Activated naive CD8-positive, alpha-beta T cell treated with anti-CD3 and anti-CD28 coated beads, Interleukin-2, amount 50 U/mL, for 24 hours (primary cell): ENCODE measurements at regions not wholly inside any gene's neighbourhood (a gene's known extent, or its start where the extent isn't known, plus 50 kb on each side); places are given as distances from the start of the nearest gene placed in this dataset.

Source experiments
- ATAC-seq: fragments of 150-1000 bp; cut with Tn5 transposase; one replicate; pipeline ENCODE4 v1.10.0; 2021
- DNase-seq: peaks from one replicate; pipeline ENCODE4 v3.0.0; 2021
- H3K27ac Mint-ChIP-seq: one replicate; pipeline ENCODE4 v1.8.0; 2021; ENCODE audit warnings: mild to moderate bottlenecking, mixed read lengths
- H3K27me3 Mint-ChIP-seq: one replicate; pipeline ENCODE4 v1.8.0; 2021; ENCODE audit warnings: mixed read lengths
- H3K36me3 Mint-ChIP-seq: one replicate; pipeline ENCODE4 v1.8.0; 2021; ENCODE audit warnings: low read depth, mixed read lengths
- H3K4me1 Mint-ChIP-seq: one replicate; pipeline ENCODE4 v1.8.0; 2021; ENCODE audit warnings: mixed read lengths
- H3K4me3 Mint-ChIP-seq: one replicate; pipeline ENCODE4 v1.8.0; 2021; ENCODE audit warnings: mild to moderate bottlenecking, moderate library complexity, mixed read lengths
- H3K9me3 Mint-ChIP-seq: one replicate; pipeline ENCODE4 v1.8.0; 2021; ENCODE audit warnings: mixed read lengths

DNA sequence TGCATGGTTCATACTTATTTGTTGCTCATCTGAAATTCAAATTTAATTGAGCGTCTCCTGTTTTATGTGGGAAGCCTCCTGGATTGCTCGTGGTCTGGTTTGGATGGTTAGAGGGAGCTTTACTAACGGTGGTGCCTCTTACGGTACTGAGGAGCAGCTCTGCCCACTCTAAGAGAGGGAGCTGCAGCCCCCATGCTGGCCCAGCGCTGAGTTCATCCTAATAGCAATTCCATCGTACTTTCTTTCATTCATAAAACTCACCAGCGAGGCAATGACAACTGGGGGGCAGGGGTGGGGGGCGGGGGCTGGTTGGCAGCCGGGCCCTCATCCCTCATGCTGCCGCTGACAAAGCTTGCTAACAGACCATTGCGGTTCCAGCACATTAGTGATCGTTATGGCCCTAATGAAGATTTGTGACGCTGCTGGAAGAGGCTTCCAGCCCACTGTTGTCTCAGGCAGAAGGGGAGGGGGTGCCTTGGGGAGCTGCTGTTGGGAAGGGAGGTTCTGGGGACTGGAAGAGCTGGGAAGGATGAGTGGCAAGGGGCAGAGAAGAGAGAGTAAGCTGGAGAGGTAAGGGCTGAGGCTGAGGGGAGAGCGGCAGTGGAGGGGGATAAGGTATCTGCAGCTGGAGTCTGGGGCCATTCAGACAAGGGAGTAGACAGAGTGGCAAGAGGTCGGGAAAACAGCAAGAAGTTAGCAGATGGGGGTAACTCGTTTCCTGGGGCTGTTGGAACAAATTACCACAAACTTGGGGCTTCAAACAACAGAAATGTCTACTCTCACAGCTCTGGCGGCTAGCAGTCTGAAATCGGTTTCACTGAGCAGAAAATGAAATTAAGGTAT lies 238.1 kb downstream of the LPIN1 start:
- Mint-ChIP-seq H3K27ac (no peak overlapping the region), H3K9me3 (no peaks in the 10 kb centered on the region), H3K36me3 (no peaks in the 10 kb centered on the region), H3K4me3 (no peak overlapping the region), H3K27me3 (peaks cover 10% of the 10 kb centered on the region), H3K4me1 (no peaks in the 10 kb centered on the region)
- DNase-seq (no peak), ATAC-seq (no peak)

DNA sequence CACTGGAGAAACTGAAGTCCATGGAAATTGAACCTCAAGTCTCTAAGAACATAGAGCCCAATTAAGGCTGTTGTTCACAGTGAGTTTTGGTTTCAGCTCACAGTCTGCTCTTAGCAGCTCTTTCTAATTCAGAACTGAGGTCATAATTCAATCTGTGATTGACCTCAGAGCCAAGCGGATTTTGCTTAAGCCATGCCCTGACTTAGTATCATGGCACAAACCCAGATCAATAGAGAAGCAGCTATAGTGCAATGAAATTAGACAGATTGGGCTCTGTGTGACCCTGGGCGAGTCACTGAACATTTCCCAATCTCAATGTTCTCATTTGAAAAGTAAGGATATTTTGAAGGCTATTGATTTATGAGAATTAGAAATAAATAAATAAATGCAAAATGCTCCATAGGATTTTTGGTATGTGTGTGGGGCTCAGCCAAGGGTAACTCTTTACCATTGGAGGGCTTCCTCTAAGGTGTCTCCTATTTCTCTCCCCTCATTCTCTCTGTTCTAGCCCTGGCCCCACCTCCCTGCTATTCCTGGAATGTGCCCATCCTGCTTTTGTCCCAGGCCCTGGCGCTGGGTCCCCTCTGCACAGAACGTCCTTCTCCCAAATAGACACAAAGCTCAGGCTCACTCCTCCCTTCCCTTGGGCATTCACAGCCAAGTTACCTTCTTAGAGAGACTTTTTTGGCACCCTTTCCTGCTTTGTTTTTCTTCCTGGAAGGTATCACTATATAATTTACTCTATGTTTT lies 239.6 kb downstream of the LPIN1 start:
- H3K36me3 Mint-ChIP-seq, result no peaks in the 10 kb centered on the region
- H3K4me3 Mint-ChIP-seq, result no peak overlapping the region
- no peaks in the 10 kb centered on the region for H3K4me1 Mint-ChIP-seq
- H3K27ac Mint-ChIP-seq, result no peak overlapping the region
- H3K9me3 Mint-ChIP-seq, result no peaks in the 10 kb centered on the region
- DNase-seq (no peak), ATAC-seq (no peak)
- H3K27me3 Mint-ChIP-seq, result peaks cover 10% of the 10 kb centered on the region

DNA sequence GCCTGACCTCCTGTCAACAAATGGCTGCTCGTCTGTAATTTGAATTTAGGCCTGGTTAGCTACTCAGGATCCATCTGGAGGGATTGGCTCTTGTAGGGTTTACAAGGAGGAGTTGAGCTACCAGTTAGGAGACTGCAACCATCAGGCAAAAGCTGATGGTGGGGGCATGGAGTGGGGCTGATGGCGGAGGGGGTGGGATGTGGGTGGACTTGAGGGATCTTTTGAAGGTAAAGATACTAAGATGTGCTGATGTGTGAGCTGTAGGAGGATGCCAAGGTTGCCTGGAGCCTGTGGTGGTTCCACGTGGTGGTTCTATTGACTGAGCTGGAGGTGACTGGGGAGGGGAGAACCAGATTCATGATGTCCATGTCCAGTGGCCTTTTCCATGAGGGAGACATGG lies 240.7 kb downstream of the LPIN1 start:
- peaks cover 12% of the 10 kb centered on the region for H3K27me3 Mint-ChIP-seq
- H3K27ac Mint-ChIP-seq, result no peak overlapping the region
- H3K4me3 Mint-ChIP-seq, result no peak overlapping the region
- DNase-seq (no peak), ATAC-seq (no peak)
- H3K9me3 Mint-ChIP-seq, result no peaks in the 10 kb centered on the region
- H3K4me1 Mint-ChIP-seq, result no peaks in the 10 kb centered on the region
- no peaks in the 10 kb centered on the region for H3K36me3 Mint-ChIP-seq

DNA sequence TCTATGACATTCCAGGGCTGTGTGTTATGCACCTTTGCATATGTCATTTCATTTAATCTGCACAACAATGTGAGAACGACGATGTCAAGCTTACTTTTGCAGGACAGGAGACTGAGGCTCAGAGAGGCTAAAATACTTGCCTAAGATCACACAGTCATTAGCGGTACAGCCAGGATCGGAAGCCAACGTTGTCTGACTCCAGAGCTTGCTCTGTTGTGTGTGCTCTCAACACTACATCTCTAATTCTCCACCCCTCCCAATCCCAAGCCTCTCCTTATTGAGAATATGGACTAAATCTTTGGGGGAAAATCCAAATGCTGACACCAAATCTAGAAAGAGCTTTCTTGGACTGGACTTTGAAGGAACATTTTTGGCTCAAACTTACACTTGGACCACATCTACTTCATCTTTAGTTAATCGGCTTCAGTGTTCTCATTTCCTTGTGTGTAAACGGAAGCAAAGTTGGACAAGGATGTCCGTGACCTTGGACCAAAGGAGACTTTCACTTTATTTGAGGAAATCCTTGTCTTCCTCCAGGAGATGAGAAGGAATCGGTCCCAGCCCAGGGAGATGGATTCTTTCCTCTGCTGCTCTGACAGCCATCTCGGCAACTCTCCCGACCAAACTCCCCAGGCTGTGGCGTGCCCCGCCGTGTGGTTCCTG lies 242.4 kb downstream of the LPIN1 start:
- Mint-ChIP-seq H3K4me3 (no peak overlapping the region), H3K4me1 (no peaks in the 10 kb centered on the region), H3K9me3 (no peaks in the 10 kb centered on the region), H3K36me3 (no peaks in the 10 kb centered on the region), H3K27ac (no peak overlapping the region), H3K27me3 (peaks cover 16% of the 10 kb centered on the region)
- ATAC-seq (no peak), DNase-seq (no peak)

DNA sequence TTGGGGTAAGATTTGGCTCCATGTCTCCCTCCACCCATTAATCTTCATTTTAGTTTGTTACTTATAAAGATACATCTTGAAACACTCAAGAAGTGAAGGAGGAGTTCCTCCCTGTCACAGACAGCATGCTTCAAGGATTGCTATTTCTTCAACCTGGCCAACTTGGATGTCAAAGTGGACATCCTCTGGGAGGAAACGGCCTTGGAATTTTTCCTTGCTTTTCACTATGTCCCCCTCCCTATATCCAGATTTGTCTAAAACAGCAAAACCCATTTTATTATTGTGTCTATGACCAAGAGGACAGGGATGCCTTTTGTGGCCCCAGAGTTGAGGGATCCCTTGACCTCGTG lies 242.9 kb downstream of the LPIN1 start:
- H3K9me3 Mint-ChIP-seq, result peaks cover 2% of the 10 kb centered on the region

DNA sequence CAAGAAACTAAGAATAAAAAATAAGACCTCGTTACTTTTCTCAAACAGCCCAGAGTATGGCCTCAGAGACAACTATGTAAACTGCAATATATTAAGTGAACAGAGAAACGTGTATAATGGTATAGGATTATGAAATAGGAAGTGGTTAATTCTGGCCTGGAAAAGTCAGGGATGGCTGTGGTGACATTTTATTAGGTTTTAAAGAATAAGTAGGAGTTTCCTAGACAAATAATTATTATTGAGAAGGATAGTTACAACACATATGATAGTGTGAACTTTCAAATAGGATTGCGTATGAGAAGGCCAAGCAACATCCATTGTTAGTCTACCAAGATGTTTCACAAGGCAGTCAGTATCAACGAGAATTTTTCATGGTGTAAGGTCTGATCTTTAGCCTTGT lies 244.1 kb downstream of the LPIN1 start:
- H3K27me3 Mint-ChIP-seq, result peaks cover 17% of the 10 kb centered on the region
- H3K4me1 Mint-ChIP-seq, result no peaks in the 10 kb centered on the region
- no peak for ATAC-seq
- DNase-seq, result no peak
- no peak overlapping the region for H3K4me3 Mint-ChIP-seq
- H3K9me3 Mint-ChIP-seq, result peaks cover 9% of the 10 kb centered on the region
- peaks cover 1% of the 10 kb centered on the region for H3K36me3 Mint-ChIP-seq
- H3K27ac Mint-ChIP-seq, result no peak overlapping the region

More for the DNA sequence above, 242.9 kb downstream of the LPIN1 start:
- Mint-ChIP-seq H3K27ac (no peak overlapping the region), H3K27me3 (peaks cover 17% of the 10 kb centered on the region), H3K36me3 (no peaks in the 10 kb centered on the region), H3K4me3 (no peak overlapping the region), H3K4me1 (no peaks in the 10 kb centered on the region)
- no peak for ATAC-seq
- no peak for DNase-seq

DNA sequence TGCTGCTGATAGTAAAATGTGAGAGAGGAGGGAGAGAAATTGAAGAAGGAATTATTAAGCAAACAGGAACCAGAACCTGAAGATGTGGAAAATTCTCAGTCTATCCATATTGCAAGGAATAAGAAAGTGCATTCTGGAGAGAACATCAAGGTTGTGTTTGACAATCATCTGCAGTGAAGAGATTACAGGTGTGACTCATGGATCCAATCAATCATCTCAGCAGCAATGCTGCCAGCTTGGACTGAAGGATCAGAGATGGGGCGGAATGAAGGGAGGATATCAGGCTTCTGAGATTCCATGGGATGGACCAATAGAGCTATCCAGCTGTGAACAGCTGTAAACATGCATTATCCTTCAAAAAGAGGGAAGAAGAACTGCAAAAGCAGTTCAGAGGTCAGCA lies 247.3 kb downstream of the LPIN1 start:
- H3K27me3 Mint-ChIP-seq, result peaks cover 15% of the 10 kb centered on the region
- H3K9me3 Mint-ChIP-seq, result peaks cover 9% of the 10 kb centered on the region
- no peak for ATAC-seq
- H3K27ac Mint-ChIP-seq, result no peak overlapping the region
- DNase-seq, result no peak
- peaks cover 8% of the 10 kb centered on the region for H3K4me1 Mint-ChIP-seq
- H3K4me3 Mint-ChIP-seq, result no peak overlapping the region
- H3K36me3 Mint-ChIP-seq, result peaks cover 1% of the 10 kb centered on the region

DNA sequence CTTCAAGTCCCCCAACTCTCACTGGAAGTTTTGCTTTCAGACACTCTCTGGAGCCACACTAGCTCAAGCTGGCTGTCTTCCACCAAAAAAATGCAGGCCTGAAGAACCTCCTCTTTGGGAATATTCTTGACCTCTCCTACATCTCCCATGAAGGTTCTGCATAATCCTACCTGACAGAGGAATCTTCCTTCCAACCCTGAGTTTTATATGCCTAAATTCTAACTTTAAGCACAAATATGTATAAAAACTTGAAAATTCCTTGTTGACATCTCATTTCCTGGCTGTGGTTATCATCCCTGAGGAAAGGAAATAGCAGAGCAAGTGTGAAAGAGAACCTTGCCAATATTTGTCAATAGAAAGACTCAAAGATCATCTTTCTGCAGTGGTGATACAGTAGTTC lies 249.0 kb downstream of the LPIN1 start:
- H3K9me3 Mint-ChIP-seq, result peaks cover 9% of the 10 kb centered on the region
- ATAC-seq, result no peak
- DNase-seq, result no peak
- peaks cover 24% of the 10 kb centered on the region for H3K27me3 Mint-ChIP-seq
- peaks cover 1% of the 10 kb centered on the region for H3K36me3 Mint-ChIP-seq
- no peak overlapping the region for H3K27ac Mint-ChIP-seq
- H3K4me3 Mint-ChIP-seq, result no peak overlapping the region
- H3K4me1 Mint-ChIP-seq, result peaks cover 8% of the 10 kb centered on the region

DNA sequence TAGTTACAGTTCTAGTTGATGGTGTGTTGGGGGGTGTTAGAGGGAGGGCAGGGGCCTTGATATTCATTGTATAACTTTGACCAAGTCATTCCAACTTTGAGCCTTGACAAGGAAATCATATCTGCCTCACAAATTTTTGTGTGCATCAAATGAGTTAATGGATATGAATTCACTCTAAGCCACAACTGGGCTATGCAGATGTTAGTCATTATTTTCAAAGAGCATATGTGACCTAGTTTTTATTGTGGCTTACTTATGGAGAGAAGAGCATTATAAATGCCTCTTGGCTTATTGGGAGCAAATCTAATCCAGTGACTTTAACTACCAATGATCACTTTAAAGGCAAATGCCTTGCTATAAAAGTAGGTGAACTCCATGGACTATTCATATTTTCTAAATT lies 250.2 kb downstream of the LPIN1 start:
- Mint-ChIP-seq H3K27me3 (peaks cover 33% of the 10 kb centered on the region), H3K27ac (no peak overlapping the region), H3K9me3 (peaks cover 18% of the 10 kb centered on the region), H3K4me3 (no peak overlapping the region), H3K4me1 (peaks cover 8% of the 10 kb centered on the region), H3K36me3 (peaks cover 6% of the 10 kb centered on the region)
- ATAC-seq (no peak), DNase-seq (no peak)

DNA sequence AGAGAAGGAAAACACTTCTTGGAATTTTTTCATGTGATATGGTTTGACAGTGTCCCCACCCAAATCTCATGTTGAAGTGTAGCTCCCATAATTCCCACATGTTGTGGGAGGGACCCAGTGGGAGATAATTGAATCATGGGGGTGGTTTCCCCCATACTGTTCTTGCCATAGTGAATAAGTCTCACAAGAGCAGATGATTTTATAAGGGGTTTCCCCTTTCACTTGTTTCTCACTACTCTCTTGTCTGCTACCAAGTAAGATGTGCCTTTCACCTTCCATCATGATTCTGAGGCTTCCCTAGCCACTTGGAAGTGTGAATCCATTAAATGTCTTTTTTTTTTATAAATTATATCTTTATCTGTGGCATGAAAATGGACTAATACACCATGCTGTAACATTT lies 250.7 kb downstream of the LPIN1 start:
- Mint-ChIP-seq H3K27me3 (peaks cover 37% of the 10 kb centered on the region), H3K27ac (no peak overlapping the region), H3K4me3 (no peak overlapping the region), H3K36me3 (peaks cover 6% of the 10 kb centered on the region), H3K9me3 (peaks cover 21% of the 10 kb centered on the region), H3K4me1 (peaks cover 8% of the 10 kb centered on the region)
- DNase-seq (no peak), ATAC-seq (no peak)

DNA sequence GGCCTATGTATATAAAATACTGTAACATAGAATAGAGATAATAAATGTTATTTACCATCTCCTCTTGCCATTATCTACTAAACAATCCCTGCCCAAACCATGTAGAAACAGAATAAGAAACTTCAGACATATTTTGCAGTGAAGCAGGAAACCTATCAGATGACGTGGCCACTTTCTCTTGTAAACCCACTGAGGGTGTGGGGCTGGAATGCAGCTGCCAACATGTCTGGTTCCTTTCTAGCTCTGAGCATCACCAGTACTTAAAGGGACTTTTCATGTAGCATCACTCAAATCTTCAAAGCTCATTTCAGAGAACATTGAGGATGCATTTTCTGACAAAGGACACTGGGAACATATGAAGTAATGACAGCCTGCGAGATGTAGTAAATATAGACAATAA lies 251.8 kb downstream of the LPIN1 start:
- no peak overlapping the region for H3K27ac Mint-ChIP-seq
- peaks cover 23% of the 10 kb centered on the region for H3K9me3 Mint-ChIP-seq
- DNase-seq, result no peak
- no peak for ATAC-seq
- peaks cover 10% of the 10 kb centered on the region for H3K4me1 Mint-ChIP-seq
- H3K4me3 Mint-ChIP-seq, result no peak overlapping the region
- peaks cover 6% of the 10 kb centered on the region for H3K36me3 Mint-ChIP-seq
- H3K27me3 Mint-ChIP-seq, result peaks cover 47% of the 10 kb centered on the region

DNA sequence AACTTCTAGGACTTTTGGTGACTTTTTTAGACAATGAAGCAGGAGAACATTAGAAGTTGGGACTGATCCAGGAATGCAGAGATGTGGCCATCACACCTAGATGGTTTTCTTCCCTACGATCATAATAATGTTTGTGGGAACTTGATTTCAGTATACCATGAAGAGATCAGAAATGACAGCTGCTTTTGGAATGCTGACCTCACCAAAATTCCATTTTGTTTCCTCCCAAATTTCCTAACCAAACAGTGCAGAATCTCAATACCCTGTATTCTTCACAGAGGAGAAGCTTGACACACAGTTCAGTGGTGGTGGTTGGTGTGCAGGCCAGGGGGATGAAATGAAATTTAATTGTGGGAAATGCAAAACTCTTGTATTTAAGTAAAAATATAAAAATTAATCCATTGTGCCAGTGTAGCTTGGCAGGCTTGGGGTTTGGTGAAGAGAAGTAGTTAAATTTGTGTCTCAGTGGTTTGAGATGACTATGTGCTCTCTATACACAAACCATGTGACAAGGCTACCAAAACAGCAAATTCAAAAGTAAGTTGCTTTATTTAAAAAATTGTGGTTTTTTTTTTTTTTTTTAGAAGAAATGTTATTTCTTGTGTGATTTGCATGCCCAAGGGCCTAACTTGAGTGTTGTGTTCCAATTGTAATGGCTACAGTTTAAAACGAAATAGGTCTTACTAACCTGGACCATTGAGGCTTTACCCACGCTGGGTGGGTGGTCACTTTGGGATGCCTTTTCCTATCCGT lies 252.4 kb downstream of the LPIN1 start:
- Mint-ChIP-seq H3K4me3 (no peak overlapping the region), H3K27me3 (peaks cover 47% of the 10 kb centered on the region), H3K4me1 (peaks cover 10% of the 10 kb centered on the region), H3K36me3 (peaks cover 6% of the 10 kb centered on the region), H3K9me3 (peaks cover 23% of the 10 kb centered on the region), H3K27ac (no peak overlapping the region)
- DNase-seq, result no peak
- no peak for ATAC-seq

DNA sequence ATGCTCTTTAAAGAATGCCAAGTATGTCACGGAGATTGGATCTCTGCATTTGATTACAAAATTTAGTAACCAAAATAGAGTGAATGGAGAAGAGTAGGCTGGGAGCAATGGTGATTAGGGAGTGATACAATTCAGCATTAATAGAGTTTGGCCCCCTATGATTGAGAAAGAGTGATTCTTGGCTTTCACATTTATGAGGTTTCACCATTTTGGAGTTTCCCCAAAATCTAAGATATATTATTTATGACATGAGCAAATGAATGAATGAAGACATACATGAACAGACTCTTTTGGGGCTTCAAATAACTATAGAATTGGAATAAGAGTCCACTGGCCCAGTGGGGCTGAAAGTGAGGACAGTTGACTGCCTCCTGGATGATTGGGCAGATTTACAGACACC lies 255.2 kb downstream of the LPIN1 start:
- DNase-seq (no peak), ATAC-seq (no peak)
- no peak overlapping the region for H3K27ac Mint-ChIP-seq
- peaks cover 4% of the 10 kb centered on the region for H3K36me3 Mint-ChIP-seq
- peaks cover 29% of the 10 kb centered on the region for H3K4me1 Mint-ChIP-seq
- H3K4me3 Mint-ChIP-seq, result no peak overlapping the region
- H3K27me3 Mint-ChIP-seq, result peaks cover 55% of the 10 kb centered on the region
- H3K9me3 Mint-ChIP-seq, result peaks cover 14% of the 10 kb centered on the region

DNA sequence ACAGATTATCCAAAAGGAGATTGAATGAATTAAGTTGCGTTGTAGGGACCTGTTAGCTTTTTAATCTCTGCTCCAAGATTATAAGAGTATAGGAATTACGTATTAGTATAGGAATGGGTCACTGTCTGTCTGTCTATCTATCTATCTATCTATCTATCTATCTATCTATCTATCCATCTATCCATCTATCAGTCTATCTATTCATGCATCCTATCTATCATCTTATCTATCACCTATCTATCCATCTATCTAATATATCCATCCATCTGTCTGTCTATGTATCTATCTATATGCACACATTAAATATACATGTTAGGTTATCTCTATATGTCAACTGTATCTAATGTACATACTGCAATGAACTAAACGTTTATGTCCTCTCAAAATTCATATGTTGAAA lies 255.8 kb downstream of the LPIN1 start:
- H3K9me3 Mint-ChIP-seq, result peaks cover 14% of the 10 kb centered on the region
- ATAC-seq (no peak), DNase-seq (no peak)
- H3K4me3 Mint-ChIP-seq, result no peak overlapping the region
- H3K27ac Mint-ChIP-seq, result no peak overlapping the region
- H3K27me3 Mint-ChIP-seq, result peaks cover 58% of the 10 kb centered on the region
- H3K36me3 Mint-ChIP-seq, result peaks cover 4% of the 10 kb centered on the region
- peaks cover 31% of the 10 kb centered on the region for H3K4me1 Mint-ChIP-seq
